GM13977 (cell line): ENCODE measurements at regions not wholly inside any gene's neighbourhood (a gene's known extent, or its start where the extent isn't known, plus 50 kb on each side); places are given as distances from the start of the nearest gene placed in this dataset.

Experiments used
- DNase-seq: peaks from one replicate; pipeline ENCODE4 v3.0.0; 2012; ENCODE audit warnings: low spot score
- in situ Hi-C: fragments of 300-500 bp; cut with MboI; formaldehyde crosslinking; loops from one replicate; pipeline ENCODE4 v1.12.0; 2022; ENCODE audit warnings: low sequenced_read_pairs, low pct_unique_long_range_greater_than_20kb, mixed read lengths, inconsistent platforms; ENCODE audit not compliant: unreplicated experiment
- TF ChIP-seq, protein P1 (sequence below): IDR thresholded peaks from 2 replicates; pipeline ENCODE4 v1.5.1; 2012; ENCODE audit warnings: mild to moderate bottlenecking, control low read depth; ENCODE audit not compliant: insufficient read depth; ENCODE audit errors: extremely low read depth, missing control alignments

DNA sequence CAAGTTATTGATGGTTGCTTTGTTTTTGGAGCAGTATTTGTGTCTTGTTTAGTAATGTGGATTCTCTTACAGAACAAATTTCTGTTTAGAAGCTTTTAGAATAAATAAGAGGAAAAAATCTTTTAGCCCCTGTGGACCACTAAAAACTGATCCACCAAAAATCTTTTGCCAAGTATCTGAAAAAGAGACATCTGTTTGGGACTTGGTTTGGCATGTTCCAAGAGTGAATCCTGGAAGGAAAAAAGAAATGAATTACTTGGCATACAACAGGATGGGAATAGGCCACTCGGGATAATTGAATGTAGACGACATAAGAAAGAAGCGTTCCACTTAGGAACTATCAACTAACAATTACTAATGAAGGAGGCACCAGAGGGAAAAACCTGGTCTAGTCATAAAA lies 1350.1 kb upstream of the C9orf72 start:
- no peak for DNase-seq
- in situ Hi-C loops, result no loop called here

DNA sequence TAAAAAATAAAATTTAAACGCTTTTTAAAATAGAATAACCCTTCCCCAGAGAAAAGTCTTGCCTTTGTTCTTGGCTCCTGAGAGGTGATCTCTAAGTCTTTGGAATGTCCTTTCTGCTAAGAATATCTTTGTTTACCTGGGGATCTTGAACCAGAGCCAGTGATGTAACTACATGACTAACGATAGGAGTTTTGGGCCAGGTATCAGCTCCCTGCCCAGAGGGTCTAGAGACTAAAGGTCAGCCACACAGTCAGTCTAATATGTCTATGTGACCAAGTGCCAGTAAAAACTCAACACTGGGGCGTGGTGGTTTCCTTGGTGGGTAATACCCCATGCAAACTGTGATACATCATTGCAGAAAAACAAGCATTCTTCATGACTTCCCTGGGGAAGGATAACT lies 1351.9 kb upstream of the C9orf72 start:
- no peak for DNase-seq
- TF ChIP-seq, protein P1, sequence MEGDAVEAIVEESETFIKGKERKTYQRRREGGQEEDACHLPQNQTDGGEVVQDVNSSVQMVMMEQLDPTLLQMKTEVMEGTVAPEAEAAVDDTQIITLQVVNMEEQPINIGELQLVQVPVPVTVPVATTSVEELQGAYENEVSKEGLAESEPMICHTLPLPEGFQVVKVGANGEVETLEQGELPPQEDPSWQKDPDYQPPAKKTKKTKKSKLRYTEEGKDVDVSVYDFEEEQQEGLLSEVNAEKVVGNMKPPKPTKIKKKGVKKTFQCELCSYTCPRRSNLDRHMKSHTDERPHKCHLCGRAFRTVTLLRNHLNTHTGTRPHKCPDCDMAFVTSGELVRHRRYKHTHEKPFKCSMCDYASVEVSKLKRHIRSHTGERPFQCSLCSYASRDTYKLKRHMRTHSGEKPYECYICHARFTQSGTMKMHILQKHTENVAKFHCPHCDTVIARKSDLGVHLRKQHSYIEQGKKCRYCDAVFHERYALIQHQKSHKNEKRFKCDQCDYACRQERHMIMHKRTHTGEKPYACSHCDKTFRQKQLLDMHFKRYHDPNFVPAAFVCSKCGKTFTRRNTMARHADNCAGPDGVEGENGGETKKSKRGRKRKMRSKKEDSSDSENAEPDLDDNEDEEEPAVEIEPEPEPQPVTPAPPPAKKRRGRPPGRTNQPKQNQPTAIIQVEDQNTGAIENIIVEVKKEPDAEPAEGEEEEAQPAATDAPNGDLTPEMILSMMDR, result no peak
- in situ Hi-C loops, result no loop called here

More for the DNA sequence above, 1350.1 kb upstream of the C9orf72 start:
- TF ChIP-seq, protein P1, result no peak

DNA sequence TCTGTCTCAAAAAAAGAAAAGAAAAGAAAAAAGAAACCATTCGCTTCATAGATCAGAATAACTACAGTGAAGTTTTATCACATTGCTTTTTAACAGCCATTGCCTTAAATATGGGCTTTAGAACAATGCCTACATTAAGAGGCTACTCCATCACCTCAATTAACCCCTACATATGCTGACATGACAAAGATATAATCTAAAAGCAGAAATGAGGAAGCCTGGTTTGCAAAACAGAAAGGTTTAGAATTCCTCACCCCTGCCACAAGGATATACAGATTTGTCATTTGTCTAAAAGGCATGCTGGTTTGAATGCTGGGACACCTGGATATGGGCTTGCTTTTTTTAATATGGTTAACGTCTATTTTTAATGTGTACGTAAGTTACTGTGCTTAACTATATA lies 1353.0 kb upstream of the C9orf72 start:
- TF ChIP-seq, protein P1, result no peak
- in situ Hi-C loops, result no loop called here
- DNase-seq, result no peak

DNA sequence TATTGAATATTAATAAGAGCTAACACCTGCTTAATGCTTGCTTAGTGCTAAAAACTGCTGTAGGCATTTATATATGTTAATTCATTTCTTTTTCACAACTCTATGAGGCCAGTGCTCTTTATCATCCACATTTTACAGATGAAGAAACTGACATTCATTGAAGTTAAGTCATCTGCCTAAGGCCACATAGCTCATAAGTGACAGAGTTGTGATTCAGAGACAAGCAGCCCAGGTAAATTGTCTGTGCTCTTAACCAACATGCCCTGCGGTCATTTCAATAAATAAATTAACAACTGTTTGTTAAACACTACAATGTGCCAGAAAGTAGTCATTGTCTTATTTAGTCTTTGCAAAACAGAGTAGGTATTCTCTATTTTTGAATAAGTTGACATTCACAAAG lies 1354.4 kb upstream of the C9orf72 start:
- in situ Hi-C loops, result no loop called here
- TF ChIP-seq, protein P1, result no peak
- DNase-seq, result no peak

DNA sequence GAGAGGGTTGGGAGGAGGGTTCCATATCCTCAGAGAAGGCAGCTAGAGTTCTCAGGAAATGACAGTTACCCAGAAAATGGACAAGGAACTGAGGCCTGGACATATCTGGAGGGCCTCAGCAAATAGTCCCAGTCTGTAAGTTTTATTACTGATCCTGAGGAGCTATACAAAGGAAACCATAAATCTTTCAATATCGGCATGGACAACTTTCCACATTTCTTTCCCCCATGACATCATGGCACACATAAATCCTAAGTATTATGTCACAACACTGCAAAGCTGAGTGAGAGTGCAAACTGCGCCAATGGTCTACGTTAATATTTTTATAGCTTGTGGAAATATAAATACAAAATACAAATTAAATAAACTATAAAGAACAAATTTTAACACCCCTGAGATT lies 1356.2 kb upstream of the C9orf72 start:
- no peak for DNase-seq
- in situ Hi-C loops, result no loop called here
- TF ChIP-seq, protein P1, result no peak

DNA sequence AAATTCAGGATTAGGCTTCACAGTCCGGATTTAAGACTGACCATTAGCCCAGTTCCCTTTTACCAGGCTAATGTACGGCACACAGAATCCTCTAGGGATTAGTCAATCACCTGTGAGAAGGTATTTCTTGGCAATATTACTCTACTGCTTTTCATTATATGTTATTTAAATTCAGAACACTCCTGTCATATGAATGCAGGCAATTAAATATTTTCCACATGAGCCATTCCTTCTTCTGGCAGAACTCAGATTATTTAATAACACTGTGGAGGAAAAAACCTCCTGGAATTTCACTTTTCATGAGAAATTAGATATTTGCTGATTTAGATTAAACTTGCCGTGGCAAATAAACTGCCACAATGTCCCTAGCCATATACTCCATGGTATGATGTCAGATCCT lies 1357.5 kb upstream of the C9orf72 start:
- DNase-seq, result no peak
- in situ Hi-C loops, result no loop called here
- TF ChIP-seq, protein P1, result no peak

DNA sequence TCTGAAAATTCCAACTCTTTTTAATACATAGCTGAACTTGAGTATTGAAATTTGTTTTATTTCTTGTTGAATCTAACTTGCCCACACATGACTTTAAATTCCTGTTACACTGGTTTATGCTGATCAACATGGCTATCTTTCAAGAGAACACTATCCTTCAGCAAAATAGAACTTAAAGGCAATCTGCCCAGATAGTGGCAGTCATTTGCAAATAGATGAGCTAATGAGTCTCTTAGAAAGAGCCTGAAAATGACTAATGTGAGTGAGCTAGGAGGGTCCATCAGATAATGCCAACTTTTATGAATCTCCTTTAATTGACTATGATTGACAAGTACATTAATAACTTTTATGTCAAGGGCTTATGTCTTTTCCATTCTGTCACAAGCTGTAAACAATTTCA lies 1360.8 kb upstream of the C9orf72 start:
- no peak for DNase-seq
- TF ChIP-seq, protein P1, result no peak
- in situ Hi-C loops, result no loop called here
